T-cell (primary cell): ENCODE measurements at regions not wholly inside any gene's neighbourhood (a gene's known extent, or its start where the extent isn't known, plus 50 kb on each side); places are given as distances from the start of the nearest gene placed in this dataset.
"Not testable (repeated sequence)": the region's sequence is repeated elsewhere in the genome, so short reads cannot be mapped to it uniquely, and the experiment has no call there.

ENCODE experiments used
- ATAC-seq, 4 experiments: fragments of 200-7000 bp in 3 of 4; fragments of 150-1000 bp in 1 of 4; cut with Tn5 transposase; replicated peaks in 1 of 4; 1 replicate in 3 of 4; 2 replicates in 1 of 4; pipeline ENCODE4 v1.10.0; 2021; ENCODE audit warnings: moderate library complexity in 3 of 4, mild to moderate bottlenecking in 2 of 4, moderate number of reproducible peaks in 1 of 4
- CTCF ChIA-PET, 2 donors: fragments of 300-600 bp; sonication (Branson Sonifier 250); formaldehyde crosslinking; loops; one replicate each; lab custom pipeline; 2022; ENCODE audit warnings: antibody characterized with exemption in 2 of 2; lab: Charles Lee
- POLR2A ChIA-PET, 2 donors: fragments of 300-600 bp; sonication (Branson Sonifier 250); formaldehyde crosslinking; loops; one replicate each; lab custom pipeline; 2022; ENCODE audit warnings: antibody characterized with exemption in 2 of 2; lab: Charles Lee
- DNase-seq, 35 experiments: peaks; one replicate each; pipeline versions ENCODE4 v3.0.0 to v3.0.0-alpha.2; 2013 to 2023
- H3K27ac ChIP-seq: one replicate; pipeline ENCODE4 v1.5.1; 2013; ENCODE audit warnings: low read length
- H3K27me3 ChIP-seq, 2 experiments: replicated peaks in 1 of 2; 1 replicate in 1 of 2; 2 replicates in 1 of 2; pipeline versions ENCODE4 v1.6.1 to v1.7.0; 2013; ENCODE audit warnings: low read length in 1 of 2, mixed read lengths in 1 of 2; ENCODE audit not compliant: control insufficient read depth in 2 of 2, insufficient read depth in 2 of 2; ENCODE audit errors: extremely low read depth in 1 of 2
- H3K36me3 ChIP-seq, 2 donors: 1 replicate in 1 of 2; 2 replicates in 1 of 2; pipeline versions ENCODE4 v1.6.1 to v1.7.0; 2013; ENCODE audit warnings: low read length in 1 of 2; ENCODE audit not compliant: control insufficient read depth in 2 of 2, insufficient read depth in 1 of 2; ENCODE audit errors: extremely low read depth in 1 of 2
- H3K4me1 ChIP-seq, 2 experiments: 1 replicate in 1 of 2; 2 replicates in 1 of 2; pipeline versions ENCODE4 v1.6.1 to v1.7.0; 2013; ENCODE audit warnings: low read length in 2 of 2, mixed read lengths in 1 of 2; ENCODE audit not compliant: insufficient read depth in 2 of 2, control insufficient read depth in 1 of 2; ENCODE audit errors: extremely low read depth in 1 of 2
- H3K4me3 ChIP-seq, 2 donors: 1 replicate in 1 of 2; 2 replicates in 1 of 2; pipeline versions ENCODE4 v1.5.1 to v1.7.0; 2013; ENCODE audit warnings: mild to moderate bottlenecking in 2 of 2, low read length in 1 of 2, moderate library complexity in 1 of 2; ENCODE audit not compliant: control insufficient read depth in 1 of 2; ENCODE audit errors: extremely low read depth in 1 of 2
- H3K9me3 ChIP-seq: 2 replicates; pipeline ENCODE4 v1.7.0; 2013
- H3K27ac Mint-ChIP-seq, 2 donors: one replicate each; pipeline ENCODE4 v1.8.0; 2020 to 2021; ENCODE audit warnings: mild to moderate bottlenecking in 2 of 2, mixed read lengths in 2 of 2
- H3K27me3 Mint-ChIP-seq, 2 donors: one replicate each; pipeline ENCODE4 v1.8.0; 2021 to 2022; ENCODE audit warnings: mixed read lengths in 2 of 2
- H3K36me3 Mint-ChIP-seq: one replicate; pipeline ENCODE4 v1.8.0; 2021; ENCODE audit warnings: mixed read lengths
- H3K4me1 Mint-ChIP-seq, 3 donors: one replicate each; pipeline ENCODE4 v1.8.0; 2020 to 2022; ENCODE audit warnings: mixed read lengths in 3 of 3, mild to moderate bottlenecking in 1 of 3
- H3K4me3 Mint-ChIP-seq, 3 donors: one replicate each; pipeline ENCODE4 v1.8.0; 2020 to 2022; ENCODE audit warnings: mild to moderate bottlenecking in 3 of 3, mixed read lengths in 3 of 3, moderate library complexity in 3 of 3
- H3K9me3 Mint-ChIP-seq, 3 donors: one replicate each; pipeline ENCODE4 v1.8.0; 2020 to 2022; ENCODE audit warnings: mixed read lengths in 3 of 3
- WGBS: methylation state at CpG from one replicate; pipeline ENCODE4 v1.1.5; 2013; ENCODE audit warnings: missing lambda C conversion rate; ENCODE audit not compliant: insufficient coverage; 5-methylcytosine and 5-hydroxymethylcytosine counted together

GRCh38 chr3:22731901-22732300 lies 471.2 kb upstream of the UBE2E2 start:
- ATAC-seq = no peak
- Mint-ChIP-seq H3K27me3 (peaks cover 0 to 4% of the 10 kb centered on the region in 2 donors), H3K4me3 (no peak overlapping the region), H3K36me3 (no peaks in the 10 kb centered on the region), H3K27ac (no peak overlapping the region), H3K9me3 (peaks cover 4 to 16% (median 6%) of the 10 kb centered on the region in 3 donors), H3K4me1 (no peaks in the 10 kb centered on the region)
- ChIA-PET POLR2A (no interaction called here), CTCF (no interaction called here)
- H3K36me3 ChIP-seq = no peaks in the 10 kb centered on the region
- H3K27ac ChIP-seq = no peak overlapping the region
- H3K9me3 ChIP-seq = no peaks in the 10 kb centered on the region
- WGBS = no CpG with 5 or more reads among the region's 1 CpG
- no peak overlapping the region for H3K4me3 ChIP-seq
- H3K4me1 ChIP-seq = no peaks in the 10 kb centered on the region
- no peak for DNase-seq
- H3K27me3 ChIP-seq = no peaks in the 10 kb centered on the region

- no peak overlapping the region for H3K4me3 Mint-ChIP-seq
- Histone ChIP-seq H3K9me3 (no peaks in the 10 kb centered on the region), H3K4me1 (no peaks in the 10 kb centered on the region), H3K27ac (no peak overlapping the region), H3K4me3 (no peak overlapping the region), H3K27me3 (no peaks in the 10 kb centered on the region), H3K36me3 (no peaks in the 10 kb centered on the region)
- H3K9me3 Mint-ChIP-seq = peaks cover 4 to 20% (median 9%) of the 10 kb centered on the region in 3 donors
- H3K4me1 Mint-ChIP-seq = no peaks in the 10 kb centered on the region
- H3K27ac Mint-ChIP-seq = no peak overlapping the region
- POLR2A ChIA-PET = no interaction called here
- peaks cover 0 to 4% of the 10 kb centered on the region in 2 donors for H3K27me3 Mint-ChIP-seq
- 44% methylated on average over 1 of the region's 1 CpG for WGBS
- no peak for ATAC-seq
- no peak for DNase-seq
- CTCF ChIA-PET = no interaction called here
- H3K36me3 Mint-ChIP-seq = no peaks in the 10 kb centered on the region
Measured at GRCh38 chr3:22732641-22733040, 470.5 kb upstream of the UBE2E2 start.

DNA sequence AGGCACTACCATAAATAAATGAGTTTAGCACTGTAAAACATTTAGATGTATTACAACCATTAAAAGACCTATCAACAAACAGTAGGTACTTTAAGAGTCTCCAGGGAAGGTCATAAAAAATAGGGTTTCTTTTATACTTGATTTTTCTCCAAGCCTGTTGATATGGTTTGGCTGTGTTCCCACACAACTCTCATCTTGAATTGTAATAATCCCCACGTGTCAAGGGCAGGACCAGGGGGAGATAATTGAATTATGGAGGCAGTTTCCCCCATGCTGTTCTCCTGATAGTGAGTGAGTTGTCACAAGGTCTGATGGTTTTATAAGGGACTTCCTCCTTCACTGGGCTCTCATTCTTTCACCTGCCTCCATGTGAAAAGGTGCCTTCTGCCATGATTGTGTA lies 468.9 kb upstream of the UBE2E2 start:
- H3K9me3 Mint-ChIP-seq = peaks cover 4 to 20% (median 9%) of the 10 kb centered on the region in 3 donors
- H3K4me3 Mint-ChIP-seq = no peak overlapping the region
- no peaks in the 10 kb centered on the region for H3K36me3 ChIP-seq
- H3K36me3 Mint-ChIP-seq = no peaks in the 10 kb centered on the region
- no peaks in the 10 kb centered on the region for H3K4me1 ChIP-seq
- H3K27me3 ChIP-seq = no peaks in the 10 kb centered on the region
- H3K4me3 ChIP-seq = no peak overlapping the region
- H3K9me3 ChIP-seq = no peaks in the 10 kb centered on the region
- no peak for DNase-seq
- H3K27me3 Mint-ChIP-seq = no peaks in the 10 kb centered on the region
- no peaks in the 10 kb centered on the region for H3K4me1 Mint-ChIP-seq
- ATAC-seq = no peak
- no peak overlapping the region for H3K27ac ChIP-seq
- POLR2A ChIA-PET = no interaction called here
- no CpG with 5 or more reads among the region's 1 CpG for WGBS
- CTCF ChIA-PET = no interaction called here
- H3K27ac Mint-ChIP-seq = no peak overlapping the region

GRCh38 chr3:22734756-22735155 lies 468.4 kb upstream of the UBE2E2 start:
- H3K4me3 Mint-ChIP-seq = no peak overlapping the region
- peaks cover 4 to 20% (median 8%) of the 10 kb centered on the region in 3 donors for H3K9me3 Mint-ChIP-seq
- no peak overlapping the region for H3K27ac Mint-ChIP-seq
- H3K4me3 ChIP-seq = no peak overlapping the region
- no peaks in the 10 kb centered on the region for H3K9me3 ChIP-seq
- H3K27me3 Mint-ChIP-seq = no peaks in the 10 kb centered on the region
- H3K27ac ChIP-seq = no peak overlapping the region
- no CpG with 5 or more reads among the region's 2 CpGs for WGBS
- H3K36me3 ChIP-seq = no peaks in the 10 kb centered on the region
- no peaks in the 10 kb centered on the region for H3K4me1 ChIP-seq
- ChIA-PET CTCF (no interaction called here), POLR2A (no interaction called here)
- H3K36me3 Mint-ChIP-seq = no peaks in the 10 kb centered on the region
- ATAC-seq (no peak), DNase-seq (no peak)
- H3K27me3 ChIP-seq = no peaks in the 10 kb centered on the region
- H3K4me1 Mint-ChIP-seq = no peaks in the 10 kb centered on the region

GRCh38 chr3:22735373-22735772 lies 467.8 kb upstream of the UBE2E2 start:
- Histone ChIP-seq H3K4me1 (no peaks in the 10 kb centered on the region), H3K27ac (no peak overlapping the region), H3K27me3 (no peaks in the 10 kb centered on the region), H3K9me3 (no peaks in the 10 kb centered on the region), H3K36me3 (no peaks in the 10 kb centered on the region), H3K4me3 (no peak overlapping the region)
- ChIA-PET CTCF (no interaction called here), POLR2A (no interaction called here)
- H3K27ac Mint-ChIP-seq = no peak overlapping the region
- no peaks in the 10 kb centered on the region for H3K27me3 Mint-ChIP-seq
- peaks cover 4 to 20% (median 7%) of the 10 kb centered on the region in 3 donors for H3K9me3 Mint-ChIP-seq
- no peak overlapping the region for H3K4me3 Mint-ChIP-seq
- H3K36me3 Mint-ChIP-seq = no peaks in the 10 kb centered on the region
- DNase-seq (no peak), ATAC-seq (no peak)
- H3K4me1 Mint-ChIP-seq = no peaks in the 10 kb centered on the region

- H3K4me3 Mint-ChIP-seq, H3K27me3 ChIP-seq, H3K36me3 Mint-ChIP-seq, CTCF ChIA-PET, H3K27me3 Mint-ChIP-seq, ATAC-seq, DNase-seq, POLR2A ChIA-PET, H3K4me1 ChIP-seq, H3K4me1 Mint-ChIP-seq, H3K4me3 ChIP-seq, H3K27ac ChIP-seq, H3K27ac Mint-ChIP-seq, H3K36me3 ChIP-seq, H3K9me3 ChIP-seq: not testable (repeated sequence)
- 91% methylated on average over 14 of the region's 22 CpGs for WGBS
- peaks cover 0 to 13% (median 2%) of the 10 kb centered on the region in 3 donors for H3K9me3 Mint-ChIP-seq
Measured at GRCh38 chr3:22743386-22743785, 459.7 kb upstream of the UBE2E2 start.

DNA sequence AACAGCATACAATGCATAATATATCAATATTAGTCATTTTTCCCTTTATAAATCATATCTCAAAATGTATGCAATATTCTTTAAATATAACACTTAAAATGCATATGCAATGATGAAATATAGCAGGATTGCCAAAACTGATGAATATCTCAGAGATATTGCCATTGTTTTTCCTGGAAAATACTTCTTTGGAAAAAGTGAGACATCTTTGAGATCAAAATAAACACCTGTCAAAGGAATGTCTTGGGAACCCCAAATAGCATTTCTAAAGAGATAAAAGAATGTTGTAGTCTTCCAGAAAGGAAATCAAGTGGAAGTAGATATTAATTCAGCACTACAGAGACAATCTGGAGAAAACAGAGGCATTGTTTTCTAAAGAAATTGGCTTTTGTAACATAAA lies 457.8 kb upstream of the UBE2E2 start:
- CTCF ChIA-PET = no interaction called here
- POLR2A ChIA-PET = no interaction called here

More for the DNA sequence above, 457.8 kb upstream of the UBE2E2 start:
- ATAC-seq (no peak), DNase-seq (no peak)
- Mint-ChIP-seq H3K9me3 (peaks cover 5 to 20% (median 7%) of the 10 kb centered on the region in 3 donors), H3K4me1 (no peaks in the 10 kb centered on the region), H3K27me3 (no peaks in the 10 kb centered on the region), H3K4me3 (no peak overlapping the region), H3K27ac (no peak overlapping the region), H3K36me3 (no peaks in the 10 kb centered on the region)
- H3K27me3 ChIP-seq = no peaks in the 10 kb centered on the region
- H3K9me3 ChIP-seq = no peaks in the 10 kb centered on the region
- no peak overlapping the region for H3K27ac ChIP-seq
- H3K4me3 ChIP-seq = no peak overlapping the region
- H3K36me3 ChIP-seq = no peaks in the 10 kb centered on the region
- H3K4me1 ChIP-seq = no peaks in the 10 kb centered on the region
